ENCODE measurements at regions not wholly inside any gene's neighbourhood (a gene's known extent, or its start where the extent isn't known, plus 50 kb on each side); places are given as distances from the start of the nearest gene placed in this dataset.
A peak's percentile ranks its signal among the peaks of the same experiment; 100 is the strongest.
"Not testable (repeated sequence)": the region's sequence is repeated elsewhere in the genome, so short reads cannot be mapped to it uniquely, and the experiment has no call there.

DNA sequence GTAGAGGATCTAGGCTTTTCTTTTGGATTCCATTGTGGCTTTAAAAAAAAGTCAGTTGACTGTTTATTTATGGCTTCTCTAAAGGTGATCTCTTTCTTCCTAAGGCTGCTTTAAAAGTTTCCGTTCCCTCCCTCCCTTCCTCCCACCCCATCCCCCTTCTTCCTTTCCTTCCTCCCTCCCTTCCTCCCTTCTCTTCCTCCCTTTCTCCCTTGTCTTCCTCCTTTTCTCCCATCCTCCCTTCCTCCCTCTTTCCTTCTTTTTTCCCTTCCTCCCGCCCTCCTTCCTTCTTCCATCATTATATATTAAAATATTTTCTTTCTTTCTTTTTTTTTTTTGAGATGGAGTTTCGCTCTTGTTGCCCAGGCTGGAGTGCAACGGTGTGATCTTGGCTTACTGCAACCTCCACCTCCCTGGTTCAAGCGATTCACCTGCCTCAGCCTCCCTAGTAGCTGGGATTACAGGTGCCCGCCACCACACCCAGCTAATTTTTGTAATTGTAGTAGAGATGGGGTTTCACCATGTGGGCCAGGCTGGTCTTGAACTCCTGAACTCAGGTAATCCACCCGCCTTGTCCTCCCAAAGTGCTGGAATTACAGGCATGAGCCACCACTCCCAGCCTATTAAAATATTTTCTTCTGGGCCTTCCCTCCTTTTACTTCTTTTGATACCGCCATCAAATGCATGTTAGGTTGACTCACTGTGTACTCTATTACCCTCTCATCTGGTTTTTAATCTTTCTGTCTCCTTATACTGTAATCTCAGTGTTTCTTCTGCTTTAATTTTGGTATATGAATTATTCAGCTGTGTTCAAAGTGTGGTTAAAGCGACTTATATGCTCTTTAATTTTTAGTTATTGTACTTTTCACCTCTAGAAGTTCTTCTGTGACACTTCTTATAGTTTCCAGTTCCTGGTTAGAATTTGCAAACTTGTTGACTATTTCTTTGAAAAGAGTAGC lies 59.2 kb upstream of the ATP5PO start:
- H3K36me3 Mint-ChIP-seq (ENCODE audit: insufficient read depth) = peaks cover 10% of the 10 kb centered on the region
- no peak for DNase-seq
- H3K9me3 Mint-ChIP-seq = no peaks in the 10 kb centered on the region
- peak overlapping the region; percentile 92 to 99 for H3K27ac Mint-ChIP-seq
- peaks cover 45 to 52% of the 10 kb centered on the region in 2 donors for H3K4me1 Mint-ChIP-seq (ENCODE audit: low read depth in 2 of 2)
- H3K4me3 Mint-ChIP-seq = peak overlapping the region; percentile 58 to 72
- ATAC-seq (replicated peaks) = no peak
- H3K27me3 Mint-ChIP-seq = no peaks in the 10 kb centered on the region

DNA sequence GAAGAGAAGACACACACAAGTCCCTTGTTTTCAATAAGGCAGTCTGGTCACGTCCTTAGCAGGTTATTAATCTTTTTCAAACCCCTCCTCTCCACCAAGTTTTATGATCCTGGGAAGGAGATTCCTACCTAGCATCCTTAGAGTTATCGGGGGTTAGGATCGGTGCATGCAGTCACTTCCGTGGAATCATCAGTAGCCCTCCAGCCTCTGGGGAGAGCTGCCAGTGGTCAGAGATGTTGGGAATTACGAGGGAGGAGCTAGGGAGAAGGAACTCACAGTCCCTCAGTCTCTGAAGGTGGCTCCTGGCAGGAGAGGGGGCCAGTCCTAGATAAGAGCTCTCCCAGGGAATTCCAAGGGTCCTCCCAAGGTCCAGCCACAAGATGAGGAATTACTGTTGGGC lies 57.7 kb upstream of the ATP5PO start:
- Mint-ChIP-seq H3K4me3 (no peak overlapping the region), H3K27me3 (no peaks in the 10 kb centered on the region), H3K9me3 (no peaks in the 10 kb centered on the region), H3K27ac (peak overlapping the region in 1 of 2 donors; percentile 99), H3K4me1 (ENCODE audit: low read depth in 2 of 2) (peaks cover 41 to 44% of the 10 kb centered on the region in 2 donors), H3K36me3 (ENCODE audit: insufficient read depth) (peaks cover 7% of the 10 kb centered on the region)
- no peak for DNase-seq
- no peak for ATAC-seq (replicated peaks)

DNA sequence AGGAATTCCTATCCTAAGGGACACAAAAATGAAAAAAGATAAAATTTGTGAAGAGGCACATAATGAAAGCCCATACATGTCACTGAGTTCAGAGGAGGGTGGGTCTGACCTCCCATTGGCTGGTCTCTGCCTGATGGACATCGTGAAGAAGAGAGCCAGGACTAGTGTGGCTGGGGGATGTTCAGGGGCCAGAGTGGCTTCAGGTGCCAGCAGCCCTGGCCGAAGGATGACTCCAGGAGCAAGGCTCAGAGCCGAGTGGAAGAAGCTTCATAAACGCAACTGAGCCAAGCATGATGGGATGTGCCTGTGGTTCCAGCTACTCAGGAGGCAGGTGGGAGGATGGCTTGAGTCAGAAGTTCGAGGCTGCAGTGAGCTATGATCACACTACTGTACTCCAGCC lies 56.9 kb upstream of the ATP5PO start:
- Mint-ChIP-seq H3K4me3 (no peak overlapping the region), H3K36me3 (ENCODE audit: insufficient read depth) (peaks cover 10% of the 10 kb centered on the region), H3K27me3 (no peaks in the 10 kb centered on the region), H3K27ac (peak overlapping the region in 1 of 2 donors; percentile 6), H3K4me1 (ENCODE audit: low read depth in 2 of 2) (peaks cover 35 to 38% of the 10 kb centered on the region in 2 donors), H3K9me3 (no peaks in the 10 kb centered on the region)
- DNase-seq (no peak), ATAC-seq (replicated peaks) (no peak)

DNA sequence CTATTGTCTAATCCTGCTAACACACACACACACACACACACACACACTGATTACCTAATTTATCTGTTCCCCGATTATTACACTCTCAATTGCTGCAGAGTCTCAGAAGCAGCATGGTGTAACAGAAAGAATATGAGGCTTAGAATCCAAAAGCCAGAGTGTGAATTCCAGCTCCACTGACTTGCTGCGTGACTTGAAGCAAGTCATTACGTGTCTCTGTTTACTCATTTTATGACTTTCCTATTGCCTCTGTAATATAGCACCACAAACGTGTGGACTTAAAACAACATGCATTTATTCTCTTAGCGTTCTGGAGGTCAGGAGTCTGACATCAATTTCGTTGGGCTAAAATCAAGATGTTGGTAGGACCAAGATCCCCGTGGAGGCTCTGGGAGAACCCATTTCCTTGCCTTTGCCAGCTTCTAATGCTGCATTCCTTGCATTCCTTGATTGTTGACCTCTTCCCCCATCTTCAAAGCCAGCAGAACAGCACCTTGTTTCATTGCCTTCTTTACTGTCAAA lies 55.9 kb upstream of the ATP5PO start:
- no peak for ATAC-seq (replicated peaks)
- Mint-ChIP-seq H3K36me3 (ENCODE audit: insufficient read depth) (peaks cover 12% of the 10 kb centered on the region), H3K27ac (peak overlapping the region; percentile 6 to 24), H3K4me1 (ENCODE audit: low read depth in 2 of 2) (peaks cover 29 to 33% of the 10 kb centered on the region in 2 donors), H3K27me3 (no peaks in the 10 kb centered on the region), H3K4me3 (no peak overlapping the region), H3K9me3 (no peaks in the 10 kb centered on the region)
- no peak for DNase-seq

DNA sequence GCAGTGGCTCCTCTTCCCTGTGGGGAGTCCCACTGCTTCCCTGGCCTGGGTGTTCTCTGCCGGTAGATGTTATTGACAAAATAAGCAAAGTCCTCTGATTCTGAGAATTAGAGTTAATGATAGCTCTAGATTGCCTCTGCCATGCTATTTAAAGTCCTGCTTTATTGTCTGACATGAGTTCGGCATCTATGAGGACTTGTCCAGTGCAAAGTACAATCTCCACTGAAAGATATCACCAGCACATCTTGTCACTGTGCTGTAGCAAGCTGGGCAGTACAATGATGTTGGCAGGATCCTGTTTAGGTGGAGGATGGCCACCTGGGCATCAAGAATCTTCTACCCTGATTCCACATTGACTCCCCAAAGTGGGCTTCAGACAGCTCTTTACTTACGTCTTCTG lies 54.0 kb upstream of the ATP5PO start:
- H3K27me3 Mint-ChIP-seq = no peaks in the 10 kb centered on the region

DNA sequence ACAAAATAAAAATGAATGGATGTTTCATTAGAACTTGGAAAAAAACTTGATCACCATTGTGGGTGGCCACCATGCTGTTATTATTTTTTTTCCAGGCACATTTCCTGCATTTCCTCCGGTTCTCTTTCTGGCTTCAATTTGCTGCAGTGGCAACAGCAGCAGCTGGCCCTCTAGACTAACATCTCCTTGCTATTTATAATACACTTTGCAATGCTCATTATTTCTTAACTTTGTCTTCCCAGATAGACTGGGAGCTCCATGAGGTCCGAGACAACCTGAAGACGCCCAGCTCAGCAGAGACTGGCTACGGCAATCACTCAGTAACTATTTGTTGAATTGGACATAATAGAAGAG lies 53.4 kb upstream of the ATP5PO start:
- Mint-ChIP-seq H3K4me3 (no peak overlapping the region), H3K36me3 (ENCODE audit: insufficient read depth) (peaks cover 10% of the 10 kb centered on the region), H3K27me3 (no peaks in the 10 kb centered on the region), H3K9me3 (no peaks in the 10 kb centered on the region), H3K27ac (peak overlapping the region in 1 of 2 donors; percentile 54), H3K4me1 (ENCODE audit: low read depth in 2 of 2) (peaks cover 14 to 16% of the 10 kb centered on the region in 2 donors)
- no peak for DNase-seq
- ATAC-seq (replicated peaks) = no peak

More for the DNA sequence above, 54.0 kb upstream of the ATP5PO start:
- no peak for ATAC-seq (replicated peaks)
- Mint-ChIP-seq H3K27ac (peak overlapping the region in 1 of 2 donors; percentile 58), H3K36me3 (ENCODE audit: insufficient read depth) (peaks cover 8% of the 10 kb centered on the region), H3K9me3 (no peaks in the 10 kb centered on the region), H3K4me3 (no peak overlapping the region), H3K4me1 (ENCODE audit: low read depth in 2 of 2) (peaks cover 13 to 16% of the 10 kb centered on the region in 2 donors)
- no peak for DNase-seq

DNA sequence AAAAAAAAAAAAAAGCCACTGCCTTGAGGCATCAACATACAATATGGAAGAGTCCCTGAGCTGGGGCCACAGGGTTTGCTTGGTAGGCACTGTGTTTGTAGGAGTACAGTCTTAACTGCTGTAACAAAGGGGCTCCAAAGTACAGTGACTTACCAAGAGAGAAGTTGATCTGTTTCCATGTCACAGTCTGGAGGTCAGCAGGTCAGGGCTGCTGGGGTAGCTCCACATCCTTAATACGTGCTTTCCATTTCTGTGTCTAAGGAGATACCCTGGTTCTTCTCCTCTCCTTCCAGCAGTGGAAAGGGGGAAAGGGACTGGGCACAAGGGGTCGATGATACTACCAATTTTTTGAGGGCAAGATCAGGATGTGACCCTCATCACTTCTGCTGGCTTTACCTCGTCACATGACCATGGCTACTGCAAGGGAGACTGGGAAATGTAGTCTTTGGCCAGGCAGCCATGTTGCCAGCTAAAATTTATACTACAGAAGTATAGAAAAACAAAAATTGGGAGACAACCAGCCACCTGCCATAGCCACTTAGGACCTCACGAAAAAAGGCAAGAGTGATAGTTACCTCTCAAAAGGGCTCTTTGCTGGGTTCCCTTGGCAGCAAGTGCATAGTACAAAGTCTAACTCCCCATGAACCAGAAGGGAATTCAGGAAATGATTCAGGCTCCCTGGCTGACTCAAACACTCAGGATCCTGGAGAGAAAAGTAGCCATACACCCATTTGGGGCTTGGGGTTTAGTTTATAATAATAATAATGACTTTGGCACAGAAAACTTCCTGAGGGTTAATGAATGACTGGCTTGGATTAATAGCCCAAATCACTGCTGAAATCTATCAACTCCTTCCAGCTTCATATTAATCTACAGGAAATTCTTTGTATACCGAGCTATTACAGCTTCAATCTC lies 52.7 kb upstream of the ATP5PO start:
- no peak overlapping the region for H3K4me3 Mint-ChIP-seq
- DNase-seq (no peak), ATAC-seq (replicated peaks) (peak; percentile 43)
- peak overlapping the region; percentile 46 to 54 for H3K27ac Mint-ChIP-seq
- peaks cover 17 to 18% of the 10 kb centered on the region in 2 donors for H3K4me1 Mint-ChIP-seq (ENCODE audit: low read depth in 2 of 2)
- peaks cover 10% of the 10 kb centered on the region for H3K36me3 Mint-ChIP-seq (ENCODE audit: insufficient read depth)
- H3K27me3 Mint-ChIP-seq = no peaks in the 10 kb centered on the region
- no peaks in the 10 kb centered on the region for H3K9me3 Mint-ChIP-seq

DNA sequence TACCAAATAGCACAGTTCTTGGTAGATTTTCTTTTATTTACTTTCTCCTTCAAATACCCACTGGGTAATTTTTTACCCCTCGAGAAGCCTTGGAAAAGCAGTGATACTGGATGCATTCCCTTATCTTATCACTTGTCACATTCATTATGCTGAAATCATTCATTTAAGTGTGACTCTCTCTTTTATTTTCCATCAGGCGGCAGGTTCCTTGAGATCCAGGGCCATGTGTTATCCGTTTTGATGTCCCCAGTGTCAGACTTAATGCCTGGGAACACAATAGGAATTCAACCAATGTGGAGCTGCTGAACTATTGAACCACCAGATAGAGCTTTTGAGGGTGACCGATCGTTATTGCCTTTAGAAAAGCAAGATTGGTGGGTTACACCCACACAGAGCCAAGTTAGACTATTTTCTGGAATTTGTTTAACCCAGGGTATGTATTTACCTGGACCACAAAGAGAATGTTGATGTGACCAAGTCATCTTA lies 51.5 kb upstream of the ATP5PO start:
- Mint-ChIP-seq H3K36me3 (ENCODE audit: insufficient read depth) (peaks cover 8% of the 10 kb centered on the region), H3K4me3 (no peak overlapping the region), H3K9me3 (no peaks in the 10 kb centered on the region), H3K27ac (peak overlapping the region in 1 of 2 donors; percentile 70), H3K4me1 (ENCODE audit: low read depth in 2 of 2) (peaks cover 24 to 26% of the 10 kb centered on the region in 2 donors), H3K27me3 (no peaks in the 10 kb centered on the region)
- DNase-seq = no peak
- ATAC-seq (replicated peaks) = no peak

DNA sequence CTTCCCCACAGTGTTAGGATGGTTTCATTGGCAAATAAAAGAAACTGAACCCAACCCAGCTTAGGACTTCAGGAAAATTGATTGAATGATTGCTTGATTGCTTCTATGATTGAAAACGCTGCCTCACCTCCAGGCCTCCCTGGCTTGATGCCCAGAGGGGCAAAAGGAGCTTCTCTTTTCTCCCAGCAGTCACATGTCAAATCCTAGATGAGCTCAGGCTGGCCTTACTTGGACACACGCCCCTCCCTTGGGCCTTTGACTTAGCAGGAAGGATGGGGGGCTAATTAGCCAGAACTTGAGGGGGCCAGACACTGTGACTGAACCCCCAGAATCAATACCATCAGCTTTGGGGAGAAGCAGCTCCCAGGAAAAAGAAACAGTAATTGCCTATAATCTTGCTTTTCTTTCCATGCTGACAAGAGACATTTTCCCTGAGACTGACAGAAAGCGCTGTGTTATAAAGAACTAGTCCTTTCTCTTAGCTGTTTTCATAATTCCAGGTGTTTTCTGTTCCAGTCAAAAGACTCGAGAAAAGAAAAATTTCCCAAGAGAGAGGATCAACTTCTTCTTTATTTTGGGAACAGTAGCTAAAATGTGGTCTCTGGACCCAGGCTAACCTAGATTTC lies 50.8 kb upstream of the ATP5PO start:
- no peaks in the 10 kb centered on the region for H3K9me3 Mint-ChIP-seq
- no peak for DNase-seq
- no peaks in the 10 kb centered on the region for H3K27me3 Mint-ChIP-seq
- H3K36me3 Mint-ChIP-seq (ENCODE audit: insufficient read depth) = peaks cover 8% of the 10 kb centered on the region
- ATAC-seq (replicated peaks) = no peak
- peaks cover 24 to 33% of the 10 kb centered on the region in 2 donors for H3K4me1 Mint-ChIP-seq (ENCODE audit: low read depth in 2 of 2)
- H3K27ac Mint-ChIP-seq = peak overlapping the region in 1 of 2 donors; percentile 28
- no peak overlapping the region for H3K4me3 Mint-ChIP-seq

DNA sequence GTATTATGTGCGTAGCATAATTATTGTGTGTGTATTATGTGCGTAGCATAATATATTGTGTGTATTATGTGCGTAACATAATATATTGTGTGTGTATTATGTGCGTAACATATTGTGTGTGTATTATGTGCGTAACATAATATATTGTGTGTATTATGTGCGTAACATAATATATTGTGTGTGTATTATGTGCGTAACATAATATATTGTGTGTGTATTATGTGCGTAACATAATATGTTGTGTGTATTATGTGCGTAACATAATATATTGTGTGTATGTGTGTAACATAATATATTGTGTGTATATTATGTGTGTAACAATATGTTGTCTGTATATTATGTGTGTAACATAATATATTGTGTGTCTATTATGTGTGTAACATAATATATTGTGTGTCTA lies 50.1 kb upstream of the ATP5PO start:
- not testable (repeated sequence) for H3K4me3 Mint-ChIP-seq

More for the DNA sequence above, 50.1 kb upstream of the ATP5PO start:
- H3K36me3 Mint-ChIP-seq (ENCODE audit: insufficient read depth); DNase-seq; H3K9me3 Mint-ChIP-seq; ATAC-seq (replicated peaks); H3K27ac Mint-ChIP-seq; H3K27me3 Mint-ChIP-seq: not testable (repeated sequence)
- peaks cover 24 to 34% of the 10 kb centered on the region in 2 donors for H3K4me1 Mint-ChIP-seq (ENCODE audit: low read depth in 2 of 2)
